ENCODE measurements at regions not wholly inside any gene's neighbourhood (a gene's known extent, or its start where the extent isn't known, plus 50 kb on each side); places are given as distances from the start of the nearest gene placed in this dataset.

GRCh38 chr2:155645791-155646190 lies 686.7 kb downstream of the NR4A2 start:
- ChIA-PET CTCF (no interaction called here), POLR2A (no interaction called here)
- DNase-seq (ENCODE audit: low read depth in 1 of 2, low spot score in 1 of 2) (no peak), ATAC-seq (no peak), FAIRE-seq (no peak)
- TF ChIP-seq CHD2 (IDR thresholded peaks at IDR 0.05; ENCODE audit: low read length, partially characterized antibody): no peak
- TF ChIP-seq FOXS1 (CRISPR knock-in tag; IDR thresholded peaks at IDR 0.05): no peak
- no peak for TF ChIP-seq TFCP2L1 (CRISPR knock-in tag; IDR thresholded peaks at IDR 0.05)
- TF ChIP-seq ATOH8 (CRISPR knock-in tag; IDR thresholded peaks at IDR 0.05; ENCODE audit: low read depth): no peak
- TF ChIP-seq MYC (IDR thresholded peaks at IDR 0.05; ENCODE audit: borderline replicate concordance, low read length): no peak
- no peak for TF ChIP-seq CHD4 (IDR thresholded peaks at IDR 0.05; ENCODE audit: borderline replicate concordance)
- no peak for TF ChIP-seq RNF2 (IDR thresholded peaks at IDR 0.05; ENCODE audit: borderline replicate concordance, low read depth)
- no peak for TF ChIP-seq SREBF2 (IDR thresholded peaks at IDR 0.05)
- no peak for TF ChIP-seq EHF (CRISPR knock-in tag; IDR thresholded peaks at IDR 0.05)
- no peak for TF ChIP-seq JUN (IDR thresholded peaks at IDR 0.05)
- no peak for TF ChIP-seq FOSL2 (IDR thresholded peaks at IDR 0.05)
- TF ChIP-seq FOSL2 (CRISPR knock-in tag; IDR thresholded peaks at IDR 0.05): no peak
- no peak for TF ChIP-seq ZFP36 (IDR thresholded peaks at IDR 0.05; ENCODE audit: borderline replicate concordance, partially characterized antibody)
- TF ChIP-seq ZNF302 (CRISPR knock-in tag; IDR thresholded peaks at IDR 0.05): no peak
- no peak for TF ChIP-seq MAX (IDR thresholded peaks at IDR 0.05)
- TF ChIP-seq NPAS2 (CRISPR knock-in tag; IDR thresholded peaks at IDR 0.05; ENCODE audit: borderline replicate concordance): no peak
- no peak for TF ChIP-seq NFE2L2 (conservative IDR thresholded peaks at IDR 0.05; ENCODE audit: low read length)
- TF ChIP-seq E2F6 (IDR thresholded peaks at IDR 0.05; ENCODE audit: borderline replicate concordance, low read depth): no peak
- Histone ChIP-seq H3K4me2 (no peak overlapping the region), H3K4me3 (no peak overlapping the region), H3K4me1 (no peaks in the 10 kb centered on the region), H3K27ac (no peak overlapping the region), H3K9me3 (no peaks in the 10 kb centered on the region)

- POLR2A ChIA-PET: no interaction called here
These were observed 689.3 kb downstream of the NR4A2 start for GRCh38 chr2:155643056-155643775.

More at GRCh38 chr2:155643056-155643775, 689.3 kb downstream of the NR4A2 start:
- Histone ChIP-seq H3K27ac (no peak overlapping the region), H3K9me3 (no peaks in the 10 kb centered on the region), H3K4me2 (no peak overlapping the region), H3K4me1 (no peaks in the 10 kb centered on the region), H3K4me3 (no peak overlapping the region)
- no peak for TF ChIP-seq BCL3 (IDR thresholded peaks at IDR 0.05)
- no peak for TF ChIP-seq ZC3H11A (IDR thresholded peaks at IDR 0.05)
- TF ChIP-seq FOSB (CRISPR knock-in tag; IDR thresholded peaks at IDR 0.05): no peak
- no peak for TF ChIP-seq ZFP36 (IDR thresholded peaks at IDR 0.05; ENCODE audit: borderline replicate concordance, partially characterized antibody)
- no peak for TF ChIP-seq TFCP2L1 (CRISPR knock-in tag; IDR thresholded peaks at IDR 0.05)
- no peak for TF ChIP-seq HEYL (CRISPR knock-in tag; IDR thresholded peaks at IDR 0.05)
- TF ChIP-seq CHD4 (IDR thresholded peaks at IDR 0.05; ENCODE audit: borderline replicate concordance): no peak
- no peak for TF ChIP-seq KDM5A (IDR thresholded peaks at IDR 0.05)
- TF ChIP-seq CBX2 (IDR thresholded peaks at IDR 0.05; ENCODE audit: borderline replicate concordance, low read depth): no peak
- TF ChIP-seq POLR2A (IDR thresholded peaks at IDR 0.05; ENCODE audit: low read length): no peak
- no peak for TF ChIP-seq KDM1A (IDR thresholded peaks at IDR 0.05; ENCODE audit: low read depth)
- WGBS (ENCODE audit: missing lambda C conversion rate): 3% methylated on average over 2 of the region's 2 CpGs
- ATAC-seq (no peak), FAIRE-seq (no peak), DNase-seq (ENCODE audit: low read depth in 1 of 2, low spot score in 1 of 2) (no peak)
- CTCF ChIA-PET: no interaction called here

Data from A549 (cell line).